ENCODE measurements at regions not wholly inside any gene's neighbourhood (a gene's known extent, or its start where the extent isn't known, plus 50 kb on each side); places are given as distances from the start of the nearest gene placed in this dataset.
"Not testable (repeated sequence)": the region's sequence is repeated elsewhere in the genome, so short reads cannot be mapped to it uniquely, and the experiment has no call there.

GRCh38 chr3:156050918-156051317, 69.5 kb upstream of the KCNAB1 start:
- DNase-seq (ENCODE audit: low read depth): no peak
- ChIA-PET CTCF (interaction anchor here (0.6 kb wide), 1 partner anchor 269 kb away, joined by 3 read pairs; no protein-coding TSS in a partner anchor), POLR2A (no interaction called here)
- Histone ChIP-seq H3K36me3 (ENCODE audit: control insufficient read depth, insufficient read depth, low read length) (no peaks in the 10 kb centered on the region), H3K27me3 (ENCODE audit: control insufficient read depth, insufficient read depth, low read length) (no peaks in the 10 kb centered on the region; the same call in 1 of the 2 replicates), H3K4me3 (ENCODE audit: low read depth, low read length) (no peak overlapping the region)
- no peak for TF ChIP-seq CTCF (IDR thresholded peaks at IDR 0.05; ENCODE audit: insufficient read depth, low read depth, low read length)

- H3K27me3 ChIP-seq (ENCODE audit: control insufficient read depth, insufficient read depth, low read length): no peaks in the 10 kb centered on the region; the same call in 1 of the 2 replicates
- no peak overlapping the region for H3K4me3 ChIP-seq (ENCODE audit: low read depth, low read length)
- no peak for DNase-seq (ENCODE audit: low read depth)
- no peak for TF ChIP-seq CTCF (IDR thresholded peaks at IDR 0.05; ENCODE audit: insufficient read depth, low read depth, low read length)
- ChIA-PET POLR2A (no interaction called here), CTCF (interaction anchor here (1.1 kb wide), 1 partner anchor 8 kb away, joined by 3 read pairs; no protein-coding TSS in a partner anchor)
- no peaks in the 10 kb centered on the region for H3K36me3 ChIP-seq (ENCODE audit: control insufficient read depth, insufficient read depth, low read length)
Observed at GRCh38 chr3:156051651-156052050, 68.7 kb upstream of the KCNAB1 start.

- Histone ChIP-seq H3K4me3 (ENCODE audit: low read depth, low read length) (no peak overlapping the region), H3K27me3 (ENCODE audit: control insufficient read depth, insufficient read depth, low read length) (no peaks in the 10 kb centered on the region; the same call in 1 of the 2 replicates), H3K36me3 (ENCODE audit: control insufficient read depth, insufficient read depth, low read length) (no peaks in the 10 kb centered on the region)
- ChIA-PET CTCF (interaction anchor here (1.1 kb wide), 1 partner anchor 8 kb away, joined by 3 read pairs; no protein-coding TSS in a partner anchor), POLR2A (no interaction called here)
- no peak for DNase-seq (ENCODE audit: low read depth)
- TF ChIP-seq CTCF (IDR thresholded peaks at IDR 0.05; ENCODE audit: insufficient read depth, low read depth, low read length): no peak
Observed at GRCh38 chr3:156052115-156052514, 68.3 kb upstream of the KCNAB1 start.

GRCh38 chr3:156059950-156060501, 60.4 kb upstream of the KCNAB1 start:
- no peaks in the 10 kb centered on the region for H3K27me3 ChIP-seq (ENCODE audit: control insufficient read depth, insufficient read depth, low read length)
- no peak for DNase-seq (ENCODE audit: low read depth)
- CTCF ChIA-PET: interaction anchor here (0.7 kb wide), 1 partner anchor 16 kb away, joined by 3 read pairs; no protein-coding TSS in a partner anchor
- POLR2A ChIA-PET: no interaction called here
- no peak for TF ChIP-seq CTCF (IDR thresholded peaks at IDR 0.05; ENCODE audit: insufficient read depth, low read depth, low read length)
- H3K4me3 ChIP-seq (ENCODE audit: low read depth, low read length): no peak overlapping the region
- no peaks in the 10 kb centered on the region for H3K36me3 ChIP-seq (ENCODE audit: control insufficient read depth, insufficient read depth, low read length)

- DNase-seq (ENCODE audit: low read depth); CTCF ChIA-PET; H3K4me3 ChIP-seq (ENCODE audit: low read depth, low read length); H3K36me3 ChIP-seq (ENCODE audit: control insufficient read depth, insufficient read depth, low read length); H3K27me3 ChIP-seq (ENCODE audit: control insufficient read depth, insufficient read depth, low read length); POLR2A ChIA-PET: not testable (repeated sequence)
Observed at GRCh38 chr3:156068151-156068550, 52.2 kb upstream of the KCNAB1 start.

GRCh38 chr3:156070028-156070427, 50.4 kb upstream of the KCNAB1 start:
- no peak for TF ChIP-seq CTCF (IDR thresholded peaks at IDR 0.05; ENCODE audit: insufficient read depth, low read depth, low read length)
- no peak for DNase-seq (ENCODE audit: low read depth)
- H3K36me3 ChIP-seq (ENCODE audit: control insufficient read depth, insufficient read depth, low read length): no peaks in the 10 kb centered on the region
- ChIA-PET POLR2A (no interaction called here), CTCF (no interaction called here)
- no peak overlapping the region for H3K4me3 ChIP-seq (ENCODE audit: low read depth, low read length)
- H3K27me3 ChIP-seq (ENCODE audit: control insufficient read depth, insufficient read depth, low read length): peaks cover 2% of the 10 kb centered on the region

Data from BJ (cell line).